ENCODE measurements at regions not wholly inside any gene's neighbourhood (a gene's known extent, or its start where the extent isn't known, plus 50 kb on each side); places are given as distances from the start of the nearest gene placed in this dataset.

DNA sequence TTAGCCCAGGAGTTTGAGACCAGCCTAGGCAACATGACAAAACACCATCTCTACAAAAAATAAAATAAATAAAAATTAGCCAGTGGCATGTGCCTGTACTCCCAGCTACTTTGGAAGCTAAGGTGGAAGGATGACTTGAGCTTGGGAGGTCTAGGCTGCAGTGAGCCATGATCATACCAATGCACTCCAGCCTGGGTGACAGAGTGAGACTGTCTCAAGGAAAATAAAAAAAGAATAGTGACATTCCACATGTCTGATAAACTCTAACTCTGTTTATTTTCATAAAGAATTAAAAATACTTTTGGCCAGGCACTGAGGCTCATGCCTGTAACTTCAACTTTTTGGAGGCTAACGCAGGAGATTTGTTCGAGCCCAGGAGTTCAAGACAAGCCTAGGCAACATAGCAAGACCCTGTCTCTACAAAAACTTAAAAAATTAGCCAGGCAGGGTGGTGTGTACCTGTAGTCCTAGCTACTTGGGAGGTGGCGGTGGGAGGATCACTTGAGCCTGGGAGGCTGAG is 115.1 kb downstream of the GJA1 start:
- TF ChIP-seq, protein P1, sequence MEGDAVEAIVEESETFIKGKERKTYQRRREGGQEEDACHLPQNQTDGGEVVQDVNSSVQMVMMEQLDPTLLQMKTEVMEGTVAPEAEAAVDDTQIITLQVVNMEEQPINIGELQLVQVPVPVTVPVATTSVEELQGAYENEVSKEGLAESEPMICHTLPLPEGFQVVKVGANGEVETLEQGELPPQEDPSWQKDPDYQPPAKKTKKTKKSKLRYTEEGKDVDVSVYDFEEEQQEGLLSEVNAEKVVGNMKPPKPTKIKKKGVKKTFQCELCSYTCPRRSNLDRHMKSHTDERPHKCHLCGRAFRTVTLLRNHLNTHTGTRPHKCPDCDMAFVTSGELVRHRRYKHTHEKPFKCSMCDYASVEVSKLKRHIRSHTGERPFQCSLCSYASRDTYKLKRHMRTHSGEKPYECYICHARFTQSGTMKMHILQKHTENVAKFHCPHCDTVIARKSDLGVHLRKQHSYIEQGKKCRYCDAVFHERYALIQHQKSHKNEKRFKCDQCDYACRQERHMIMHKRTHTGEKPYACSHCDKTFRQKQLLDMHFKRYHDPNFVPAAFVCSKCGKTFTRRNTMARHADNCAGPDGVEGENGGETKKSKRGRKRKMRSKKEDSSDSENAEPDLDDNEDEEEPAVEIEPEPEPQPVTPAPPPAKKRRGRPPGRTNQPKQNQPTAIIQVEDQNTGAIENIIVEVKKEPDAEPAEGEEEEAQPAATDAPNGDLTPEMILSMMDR (IDR thresholded peaks at IDR 0.05): no peak
- TF ChIP-seq POLR2A (IDR thresholded peaks at IDR 0.05): no peak

Data from transverse colon (tissue), 3 donors.